Sciatic nerve (tissue), 2 donors: ENCODE measurements at regions not wholly inside any gene's neighbourhood (a gene's known extent, or its start where the extent isn't known, plus 50 kb on each side); places are given as distances from the start of the nearest gene placed in this dataset.

Experiments used
- ATAC-seq: fragments of 200-7000 bp; cut with Tn5 transposase; one replicate; pipeline ENCODE4 v1.9.1; 2020; ENCODE audit warnings: mild to moderate bottlenecking, moderate library complexity
- DNase-seq: peaks from one replicate; pipeline ENCODE4 v3.0.0-alpha.2; 2020; ENCODE audit warnings: low spot score
- intact Hi-C: fragments of 100-400 bp; cut with DNase I; formaldehyde crosslinking; loops from one replicate; pipeline ENCODE4 v1.14.2; 2022
- donor health status: DM: no; HTN: no; CAD: no.
- donor health status: DM: no; HTN: no; CAD: no.

DNA sequence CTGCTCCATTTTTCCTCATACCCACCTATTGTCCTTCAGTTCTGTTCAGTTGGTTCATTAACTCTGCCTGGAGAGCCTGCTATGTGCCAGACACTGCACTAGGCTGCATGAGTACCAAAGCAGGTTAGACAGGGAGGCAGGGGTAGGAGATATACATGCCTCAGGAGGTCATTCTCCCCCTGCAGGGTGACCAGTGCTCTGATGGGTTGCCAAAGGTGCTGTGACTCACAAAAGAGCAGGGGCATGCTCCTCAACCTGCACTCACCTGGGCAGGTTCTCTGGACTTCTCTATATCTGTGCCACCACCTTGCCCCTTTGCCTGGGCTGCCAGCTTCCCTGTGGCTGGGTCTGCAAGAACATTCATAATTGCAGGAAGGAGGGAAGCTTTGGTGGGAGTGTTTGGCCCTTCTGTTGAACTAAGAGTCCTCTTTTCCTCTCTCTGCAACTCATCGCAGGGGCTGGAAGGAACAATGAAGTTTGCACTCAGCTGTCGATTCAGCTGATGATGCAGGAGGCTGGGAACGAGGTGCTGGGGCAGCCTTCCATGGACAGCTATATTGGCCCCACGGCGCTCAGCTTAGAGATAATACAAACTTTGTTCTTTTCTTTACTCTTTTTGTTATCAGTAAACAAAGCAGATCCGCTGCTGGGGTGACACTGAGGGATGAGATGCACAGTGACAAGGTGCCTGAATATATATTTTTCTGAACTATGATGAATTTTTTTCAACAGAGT is 356.4 kb upstream of the PLXNA2 start:
- intact Hi-C loops, result no loop called here
- no peak for DNase-seq

DNA sequence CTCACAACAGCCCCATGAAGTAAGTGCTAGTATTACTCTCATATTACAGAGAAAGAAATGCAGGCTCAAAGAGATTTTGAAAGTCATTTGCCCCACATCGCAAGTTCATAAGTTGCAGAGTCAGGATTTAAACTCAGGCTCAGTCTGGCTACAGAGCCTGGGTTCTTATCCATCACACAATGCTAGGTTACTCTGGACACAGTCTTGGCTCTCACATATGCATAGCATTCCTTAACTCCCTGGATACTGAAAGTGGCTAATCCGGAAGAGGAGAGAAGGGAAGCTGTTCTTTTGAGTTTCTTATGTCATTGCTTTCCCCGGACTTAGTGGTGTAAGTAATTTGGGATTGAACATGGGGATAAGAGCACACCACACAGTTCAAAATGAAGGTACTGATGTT is 357.4 kb upstream of the PLXNA2 start:
- no peak for DNase-seq

More for the DNA sequence above, 356.4 kb upstream of the PLXNA2 start:
- ATAC-seq, result no peak

DNA sequence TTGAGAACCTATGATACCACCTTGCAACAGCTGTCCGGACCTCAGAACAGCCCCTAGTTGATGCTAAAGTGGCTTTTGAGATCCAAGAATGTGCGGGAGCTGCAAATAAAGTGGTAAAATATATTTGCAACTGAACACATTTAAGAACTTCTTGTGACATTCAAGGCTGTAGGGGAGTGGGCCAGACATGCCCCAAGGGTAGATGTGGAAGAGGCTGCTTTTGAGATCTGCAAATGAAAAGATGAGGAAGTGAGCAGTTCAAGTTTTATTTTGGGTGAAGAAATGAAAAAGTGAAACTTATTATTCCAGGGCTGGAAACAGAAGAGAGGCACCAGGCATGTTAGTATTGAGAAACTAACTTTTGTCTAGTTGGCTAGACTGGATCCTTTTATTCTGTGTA is 359.5 kb upstream of the PLXNA2 start:
- intact Hi-C loops, result no loop called here
- no peak for ATAC-seq
- no peak for DNase-seq

More for the DNA sequence above, 357.4 kb upstream of the PLXNA2 start:
- intact Hi-C loops, result no loop called here
- peak; percentile 39 for ATAC-seq

DNA sequence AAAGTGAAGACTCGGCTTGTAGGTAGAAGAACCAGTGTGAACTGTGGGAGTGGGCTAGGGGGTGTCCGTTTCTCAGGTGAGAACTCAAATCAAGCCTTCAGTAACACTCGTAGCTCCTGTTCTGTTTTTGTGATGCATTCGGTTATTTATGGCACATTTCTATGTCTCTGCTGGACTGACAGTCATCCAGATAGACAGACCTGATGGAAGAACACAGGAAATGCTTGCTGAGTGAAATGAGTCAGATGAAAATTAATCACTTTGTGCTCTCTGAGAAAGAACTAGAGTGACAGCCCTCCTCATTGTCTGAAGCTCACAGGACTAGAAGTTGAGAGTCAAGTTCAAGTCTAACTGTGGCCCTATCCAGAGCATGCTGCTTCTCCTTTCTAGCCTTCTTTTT is 360.1 kb upstream of the PLXNA2 start:
- intact Hi-C loops, result no loop called here
- ATAC-seq (no peak), DNase-seq (no peak)

- intact Hi-C loops, result no loop called here
- DNase-seq (no peak), ATAC-seq (no peak)
Observed at GRCh38 chr1:208606959-208607358, 362.8 kb upstream of the PLXNA2 start.

DNA sequence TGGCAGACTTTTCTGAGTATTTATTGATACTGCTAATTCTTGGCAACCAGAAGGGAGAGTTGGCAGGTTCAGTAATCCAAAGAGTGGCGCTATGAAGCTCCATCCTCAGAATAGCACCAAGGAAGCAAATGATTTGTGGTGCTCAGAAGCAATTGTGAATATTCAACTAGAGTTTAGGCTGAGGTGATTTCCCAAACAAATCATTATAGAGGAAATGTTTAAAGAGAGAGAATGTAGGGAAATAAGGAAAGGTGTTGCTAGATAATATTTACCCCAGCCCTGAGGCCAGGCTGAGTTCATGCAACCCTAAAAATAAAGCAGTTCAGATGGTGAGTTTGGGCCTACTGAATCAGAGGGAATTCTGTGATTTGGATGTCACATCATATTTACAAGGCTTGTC is 363.4 kb upstream of the PLXNA2 start:
- DNase-seq, result no peak
- ATAC-seq, result no peak
- intact Hi-C loops, result no loop called here

GRCh38 chr1:208614610-208615009 is 370.4 kb upstream of the PLXNA2 start:
- ATAC-seq, result no peak
- intact Hi-C loops, result no loop called here
- DNase-seq, result no peak

DNA sequence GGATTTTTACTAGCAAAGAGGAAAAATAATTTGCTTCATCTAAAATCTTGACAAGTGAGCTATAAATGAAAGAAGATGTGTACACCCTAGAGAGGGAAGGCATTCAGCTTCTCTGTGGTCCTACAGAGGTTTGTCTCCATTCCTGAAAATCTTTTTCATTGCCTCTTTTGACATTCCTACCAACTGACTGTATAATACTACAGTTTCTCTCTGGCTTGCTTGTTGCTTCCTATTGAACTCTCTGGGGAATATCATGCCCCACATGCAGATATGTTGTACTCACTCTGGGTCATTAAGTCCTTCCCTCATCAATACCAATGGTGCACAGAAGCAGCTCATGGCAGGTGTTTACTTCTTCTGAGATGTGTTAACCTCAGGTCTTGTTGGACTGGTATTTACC is 371.2 kb upstream of the PLXNA2 start:
- DNase-seq, result no peak
- intact Hi-C loops, result no loop called here
- no peak for ATAC-seq

DNA sequence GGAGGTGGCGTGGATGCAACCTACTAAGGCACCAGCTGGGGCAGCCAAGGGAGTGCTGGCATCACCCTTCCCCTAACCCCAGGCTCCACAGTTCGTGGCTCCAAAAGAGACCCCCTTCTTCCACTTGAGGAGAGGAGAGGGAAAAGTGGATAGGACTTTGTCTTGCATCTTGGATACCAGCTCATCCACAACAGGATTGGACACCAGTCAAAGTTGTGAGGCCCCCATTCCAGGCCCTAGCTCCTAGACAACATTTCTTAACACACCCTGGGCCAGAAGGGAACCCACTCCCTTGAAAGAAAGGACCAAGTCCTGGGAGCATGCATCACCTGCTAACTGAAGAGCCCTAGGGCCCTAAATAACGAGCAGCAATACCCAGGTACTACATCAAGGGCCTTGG is 372.6 kb upstream of the PLXNA2 start:
- DNase-seq (no peak), ATAC-seq (no peak)
- intact Hi-C loops, result no loop called here

DNA sequence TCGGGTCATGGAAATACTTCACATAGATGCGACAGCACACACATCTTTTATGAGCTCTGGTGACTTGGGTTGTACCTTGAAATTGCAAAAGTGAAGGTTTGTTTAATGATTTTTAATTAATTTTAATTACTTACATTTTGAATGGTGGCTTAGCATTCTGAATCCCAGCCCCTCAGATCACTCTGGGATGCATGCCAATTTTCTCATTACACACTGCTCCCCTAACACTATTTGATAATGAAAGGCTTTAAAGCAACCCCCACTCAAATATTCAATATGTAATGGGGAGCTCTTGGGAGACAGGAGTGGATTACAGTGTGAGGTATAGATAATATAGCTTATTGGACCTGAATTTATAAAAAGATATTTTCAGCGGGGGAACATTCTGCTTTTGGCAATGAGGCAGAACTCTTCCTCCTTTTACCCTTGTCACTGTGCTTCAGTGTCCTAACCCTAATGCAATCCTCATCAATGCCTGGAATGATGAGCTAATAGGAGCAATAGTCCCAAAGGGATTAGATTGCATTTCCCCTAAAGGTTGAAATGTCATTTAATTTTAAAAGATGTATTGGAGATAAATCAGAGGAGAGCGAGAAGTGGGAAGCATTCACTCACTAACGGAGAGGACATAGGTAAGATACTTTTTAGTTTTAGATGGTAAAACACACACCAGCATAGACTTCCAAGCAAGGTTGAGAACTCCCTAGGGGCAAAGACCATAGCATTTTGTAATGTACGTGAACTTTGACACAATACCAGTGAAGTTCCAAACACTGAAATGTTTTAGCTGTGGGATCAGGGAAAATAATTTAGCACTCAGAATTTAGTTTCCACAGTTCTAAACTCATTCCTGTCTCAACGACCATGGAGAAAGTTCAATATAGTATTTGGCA is 384.1 kb upstream of the PLXNA2 start:
- intact Hi-C loops, result no loop called here
- DNase-seq, result no peak
- ATAC-seq, result no peak

DNA sequence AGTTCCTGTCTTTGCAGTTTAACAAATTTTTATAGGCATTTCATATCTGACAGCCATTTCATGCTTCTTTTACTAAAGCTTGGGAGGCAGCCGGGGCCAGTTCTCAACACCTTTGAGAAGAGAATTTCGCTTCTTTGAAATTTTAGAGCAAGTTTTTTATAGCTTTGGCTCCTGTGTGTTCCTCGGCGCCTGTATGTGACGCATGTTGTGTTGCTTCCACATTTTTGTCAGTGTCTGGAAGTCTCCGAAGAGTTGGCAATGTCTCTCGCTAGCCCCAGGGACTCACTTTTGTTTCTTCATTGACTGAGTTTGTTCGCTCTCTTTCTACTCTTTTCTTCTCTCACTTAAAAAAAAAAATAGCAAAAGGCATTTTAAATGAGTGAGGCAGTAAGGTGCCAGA is 386.9 kb upstream of the PLXNA2 start:
- DNase-seq, result no peak
- intact Hi-C loops, result no loop called here
- ATAC-seq, result no peak

DNA sequence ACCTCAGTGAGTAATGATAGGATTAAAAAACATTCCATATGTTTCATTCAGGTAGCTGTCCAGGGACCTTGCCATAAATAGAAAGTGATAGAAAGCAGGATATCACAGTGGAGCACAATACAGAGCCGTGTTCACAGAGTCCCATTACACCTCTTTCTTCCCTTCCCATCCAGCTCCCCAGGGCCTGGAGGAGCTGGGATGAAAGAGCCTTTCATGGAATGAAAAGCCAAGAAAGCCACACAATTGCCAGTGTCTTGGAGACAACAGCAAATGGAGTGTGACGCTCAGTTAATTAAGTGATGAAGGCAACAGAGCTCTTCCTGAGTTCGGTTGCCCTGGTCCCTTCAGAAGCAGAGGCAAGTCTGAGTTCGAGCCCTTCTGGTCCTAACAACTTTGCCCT is 387.3 kb upstream of the PLXNA2 start:
- DNase-seq (no peak), ATAC-seq (no peak)
- intact Hi-C loops, result no loop called here

DNA sequence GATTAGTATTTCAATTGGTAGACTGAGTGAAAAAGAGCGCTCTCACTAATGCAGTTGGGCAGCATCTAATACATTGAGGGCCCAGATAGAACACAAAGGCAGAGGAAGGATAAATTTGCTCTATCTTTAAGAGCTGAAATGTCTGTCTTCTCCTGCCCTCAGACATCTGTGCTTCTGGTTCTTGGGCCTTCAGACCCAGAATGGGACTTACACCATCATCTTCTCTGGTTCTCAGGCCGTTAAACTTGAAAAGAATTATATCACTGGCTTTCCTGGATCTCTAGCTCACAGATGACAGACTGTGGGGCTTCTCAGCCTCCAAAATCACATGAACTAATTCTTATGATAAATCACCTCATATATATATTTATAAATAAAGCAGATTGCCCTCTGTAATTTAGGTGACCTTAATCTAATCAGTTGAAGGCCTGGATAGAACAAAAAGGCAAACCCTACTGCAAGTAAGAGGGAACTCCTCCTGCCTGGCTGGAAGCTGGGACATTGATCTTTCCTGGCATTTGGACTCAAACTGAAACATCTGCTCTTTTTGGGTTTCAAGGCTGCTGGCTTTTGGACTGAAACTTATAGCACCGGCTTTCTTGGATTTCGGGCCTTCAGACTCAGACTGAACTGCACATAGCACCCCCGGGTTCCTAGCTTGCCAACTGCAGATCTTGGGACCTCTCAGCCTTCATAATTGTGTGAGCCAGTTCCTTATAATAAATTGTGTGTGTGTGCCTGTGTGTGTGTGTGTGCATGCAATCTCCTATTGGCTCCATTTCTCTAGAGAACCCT is 390.4 kb upstream of the PLXNA2 start:
- no peak for DNase-seq
- intact Hi-C loops, result no loop called here
- ATAC-seq, result no peak

DNA sequence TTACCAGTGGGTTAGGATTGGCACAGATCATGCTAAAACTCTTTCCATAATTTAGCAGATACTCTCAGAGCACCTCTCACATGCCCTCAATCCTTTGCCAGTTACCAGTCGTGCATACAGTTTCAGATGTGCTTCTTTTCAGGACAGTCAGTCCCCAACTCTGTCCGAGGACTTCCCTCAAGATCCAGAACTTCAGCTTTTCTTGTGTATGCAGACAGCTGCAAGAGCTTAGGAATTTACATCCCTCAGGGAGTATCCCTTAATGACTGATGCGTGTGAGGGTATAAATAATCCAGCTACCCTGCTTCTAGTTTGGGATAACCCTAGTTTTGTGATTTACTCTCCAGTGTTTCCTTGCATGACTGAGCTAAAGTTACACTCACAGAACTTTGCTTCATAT is 393.0 kb upstream of the PLXNA2 start:
- no peak for ATAC-seq
- no peak for DNase-seq
- intact Hi-C loops, result no loop called here

GRCh38 chr1:208639382-208639781 is 395.2 kb upstream of the PLXNA2 start:
- ATAC-seq (no peak), DNase-seq (no peak)
- intact Hi-C loops, result no loop called here

- no peak for DNase-seq
- intact Hi-C loops, result no loop called here
- ATAC-seq, result no peak
Observed at GRCh38 chr1:208640295-208640694, 396.1 kb upstream of the PLXNA2 start.

DNA sequence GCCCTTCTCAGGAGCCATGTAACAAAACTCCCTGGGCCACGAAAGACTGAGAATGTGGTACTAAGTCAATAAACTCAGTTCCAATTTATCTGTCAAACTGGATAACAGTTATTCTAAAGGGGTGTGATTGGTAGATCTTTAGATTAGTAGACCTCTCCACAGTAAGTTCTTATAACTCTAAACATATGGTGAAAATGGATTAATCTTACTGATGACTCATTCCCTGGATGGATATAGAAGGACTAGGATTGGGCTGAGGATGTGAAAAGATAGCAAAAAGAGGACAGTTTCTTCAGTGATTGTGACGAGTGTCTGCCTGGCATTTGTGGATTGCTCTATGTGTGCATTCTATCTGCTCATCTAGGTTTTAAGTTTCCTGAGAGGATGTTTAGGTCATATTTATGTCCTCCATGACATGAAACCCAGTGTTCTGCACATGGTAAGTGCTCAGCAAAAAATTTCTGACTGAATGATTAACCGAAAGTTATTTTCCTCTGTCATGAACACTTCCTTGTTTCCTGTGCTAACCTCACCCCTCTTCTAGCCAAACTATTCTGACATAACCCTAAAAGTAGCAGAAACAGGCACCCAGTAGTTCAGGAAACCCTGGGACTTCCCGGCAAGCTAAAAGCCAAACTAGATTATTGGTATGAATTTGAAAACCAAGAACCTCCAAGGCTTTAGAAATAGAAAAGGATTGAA is 397.5 kb upstream of the PLXNA2 start:
- no peak for DNase-seq
- intact Hi-C loops, result no loop called here
- ATAC-seq, result no peak

- ATAC-seq (no peak), DNase-seq (no peak)
- intact Hi-C loops, result no loop called here
Observed at GRCh38 chr1:208643005-208643597, 398.9 kb upstream of the PLXNA2 start.
